GM12878 (cell line): ENCODE measurements at regions not wholly inside any gene's neighbourhood (a gene's known extent, or its start where the extent isn't known, plus 50 kb on each side); places are given as distances from the start of the nearest gene placed in this dataset.
A peak's percentile ranks its signal among the peaks of the same experiment; 100 is the strongest.

Source experiments
- ATAC-seq: fragments of 200-7000 bp; cut with Tn5 transposase; 3 replicates; pipeline ENCODE4 v1.9.1; 2020; ENCODE audit warnings: mild to moderate bottlenecking, moderate library complexity
- BruUV-seq: library from RNA; stranded (reverse); fragments of 400-500 nt; replicated peaks from 2 replicates; lab custom pipeline; 2021; lab: Mats Ljungman, UMichigan
- CTCF ChIA-PET: fragments of 300-600 bp; sonication (Branson Sonifier 250); formaldehyde crosslinking; extraction: SDS; loops from one replicate; lab custom pipeline; 2021; ENCODE audit warnings: inconsistent platforms; lab: Yijun Ruan, JAX
- POLR2A ChIA-PET: fragments of 350-600 bp; formaldehyde crosslinking; extraction: SDS; loops from one replicate; lab custom pipeline; 2021; ENCODE audit warnings: inconsistent platforms; lab: Charles Lee
- RAD21 ChIA-PET: fragments of 300-600 bp; sonication (Branson Sonifier 250); formaldehyde crosslinking; loops from one replicate; lab custom pipeline; 2023; ENCODE audit warnings: antibody characterized with exemption; ENCODE audit not compliant: unreplicated experiment; lab: Charles Lee
- SMC1A ChIA-PET: fragments of 300-600 bp; sonication (Branson Sonifier 250); formaldehyde crosslinking; loops from one replicate; lab custom pipeline; 2023; ENCODE audit not compliant: unreplicated experiment, uncharacterized antibody; lab: Charles Lee
- DNase-seq: peaks from one replicate; pipeline ENCODE4 v3.0.0-alpha.2; 2011; ENCODE audit warnings: low read depth, low spot score
- FAIRE-seq: peaks from 3 replicates; lab custom pipeline; 2011; peaks lifted over from hg19 to GRCh38; lab: Jason Lieb, UNC
- H2AFZ ChIP-seq: 2 replicates; pipeline ENCODE4 v1.6.0; 2011; ENCODE audit warnings: low read depth, low read length, control low read depth; ENCODE audit not compliant: control insufficient read depth
- H3K27ac ChIP-seq: 2 replicates; pipeline ENCODE4 v1.5.1; 2011; ENCODE audit warnings: control low read depth; ENCODE audit not compliant: control insufficient read depth, insufficient read depth
- H3K27me3 ChIP-seq, 2 experiments: replicated peaks in 1 of 2; 2 replicates each; pipeline versions ENCODE4 v1.6.0 to v1.6.1; 2011; ENCODE audit warnings: low read length in 1 of 2; ENCODE audit not compliant: control insufficient read depth in 2 of 2, insufficient read depth in 2 of 2
- H3K36me3 ChIP-seq, 2 experiments: 2 replicates each; pipeline ENCODE4 v1.5.1; 2011; ENCODE audit warnings: low read length in 1 of 2; ENCODE audit not compliant: control insufficient read depth in 2 of 2, insufficient read depth in 2 of 2
- H3K4me1 ChIP-seq: 2 replicates; pipeline ENCODE4 v1.6.1; 2011; ENCODE audit warnings: mild to moderate bottlenecking, low read length, moderate library complexity, mixed read lengths; ENCODE audit not compliant: control insufficient read depth, insufficient read depth
- H3K4me2 ChIP-seq: 2 replicates; pipeline ENCODE4 v1.6.0; 2011; ENCODE audit warnings: control low read depth; ENCODE audit not compliant: control insufficient read depth, insufficient read depth
- H3K4me3 ChIP-seq: fragments of 200-600 bp; sonication (generic); 2 replicates; pipeline ENCODE4 v1.5.1; 2016
- H3K79me2 ChIP-seq: 2 replicates; pipeline ENCODE4 v1.6.0; 2011; ENCODE audit warnings: low read length; ENCODE audit not compliant: control insufficient read depth, insufficient read depth
- H3K9ac ChIP-seq: 2 replicates; pipeline ENCODE4 v1.8.0; 2011; ENCODE audit warnings: low read length, control low read depth, mixed read lengths; ENCODE audit not compliant: control insufficient read depth, insufficient read depth
- H3K9me3 ChIP-seq: replicated peaks from 3 replicates; pipeline ENCODE4 v1.5.1; 2011; ENCODE audit warnings: mild to moderate bottlenecking, low read length; ENCODE audit not compliant: control insufficient read depth, insufficient read depth
- H4K20me1 ChIP-seq: 2 replicates; pipeline ENCODE4 v1.6.0; 2011; ENCODE audit not compliant: control insufficient read depth, insufficient read depth
- CTCF ChIP-seq, 3 experiments: IDR thresholded peaks in 2 of 3; conservative IDR thresholded peaks in 1 of 3; 2 replicates each; pipeline ENCODE4 v1.5.1; 2011; ENCODE audit warnings: low read depth in 3 of 3, low read length in 3 of 3, mild to moderate bottlenecking in 3 of 3, control low read depth in 2 of 3, moderate library complexity in 2 of 3, inconsistent platforms in 1 of 3, mixed read lengths in 1 of 3; ENCODE audit not compliant: control insufficient read depth in 2 of 3, insufficient read depth in 1 of 3; ENCODE audit errors: extremely low read depth in 1 of 3
- WGBS: methylation state at CpG from one replicate; pipeline ENCODE4 v1.1.6; 2016; ENCODE audit warnings: low lambda C conversion rate; ENCODE audit not compliant: insufficient replicate concordance, insufficient coverage; ENCODE audit errors: missing lambda C conversion rate; 5-methylcytosine and 5-hydroxymethylcytosine counted together
- in situ Hi-C: fragments of 300-500 bp; cut with MboI; formaldehyde crosslinking; loops from 9 replicates; pipeline ENCODE4 v1.14.3; 2018; ENCODE audit warnings: mixed read lengths
- intact Hi-C: fragments of 100-400 bp; cut with micrococcal nuclease; formaldehyde crosslinking; loops from one replicate; pipeline ENCODE4 v1.14.2; 2022; ENCODE audit not compliant: unreplicated experiment
- TF ChIP-seq, protein P1 (sequence below): IDR thresholded peaks from 2 replicates; pipeline ENCODE4 v1.6.1; 2011; ENCODE audit warnings: borderline replicate concordance, low read depth, mild to moderate bottlenecking, moderate library complexity, low read length; ENCODE audit not compliant: insufficient read depth, poor library complexity, severe bottlenecking
- TF ChIP-seq, protein P2 (sequence below): IDR thresholded peaks from 2 replicates; pipeline ENCODE4 v1.6.1; 2011; ENCODE audit warnings: mild to moderate bottlenecking, low read depth, low read length, moderate library complexity; ENCODE audit not compliant: insufficient replicate concordance

DNA sequence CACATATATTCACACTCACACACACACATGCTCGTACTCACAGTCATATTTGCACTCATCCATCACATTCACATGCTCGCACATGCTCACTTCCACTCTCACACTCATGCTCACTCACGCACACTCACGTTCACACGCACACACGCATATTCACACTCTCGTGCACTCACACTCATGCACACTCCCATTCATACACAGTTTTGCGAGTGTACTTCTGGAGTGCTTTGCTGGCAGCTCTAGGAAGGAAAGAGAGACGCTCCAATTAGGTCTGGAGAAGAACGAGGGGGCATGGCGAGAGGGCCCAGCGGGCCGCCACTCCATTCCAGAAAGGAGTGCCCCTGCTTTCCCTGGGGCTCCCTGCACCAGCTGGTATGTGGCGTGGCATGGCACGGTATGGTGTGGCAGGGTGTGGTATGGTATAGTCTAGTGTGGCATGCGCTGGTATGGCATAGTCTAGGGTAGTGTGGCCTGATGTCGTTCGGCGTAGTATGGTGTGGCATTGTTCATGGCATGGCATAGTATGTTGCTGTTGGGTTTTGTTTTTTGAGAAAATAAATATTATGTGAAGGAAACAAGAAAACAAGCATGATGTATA, 216.8 kb upstream of the CDYL start:
- CTCF ChIA-PET = interaction anchor here (0.6 kb wide), 1 partner anchor 289 kb away, joined by 4 read pairs; no protein-coding TSS in a partner anchor
- intact Hi-C loops = no loop called here
- Histone ChIP-seq H3K9me3 (no peaks in the 10 kb centered on the region), H3K4me1 (no peaks in the 10 kb centered on the region), H3K4me3 (no peak overlapping the region), H3K36me3 (no peaks in the 10 kb centered on the region), H4K20me1 (no peaks in the 10 kb centered on the region), H3K27ac (no peak overlapping the region), H3K27me3 (peaks cover 0 to 3% of the 10 kb centered on the region in 2 experiments; a peak in 1 of 4 replicates), H3K4me2 (no peak overlapping the region), H3K79me2 (no peaks in the 10 kb centered on the region), H3K9ac (no peak overlapping the region), H2AFZ (no peak overlapping the region)
- BruUV-seq = no TSS peak
- in situ Hi-C loops = no loop called here
- SMC1A ChIA-PET = no interaction called here
- no peak for DNase-seq
- ATAC-seq = no peak
- WGBS = 49% methylated on average over 19 of the region's 19 CpGs
- POLR2A ChIA-PET = interaction anchor here (0.6 kb wide), 1 partner anchor 77 kb away, joined by 3 read pairs; no protein-coding TSS in a partner anchor
- TF ChIP-seq, protein P1, sequence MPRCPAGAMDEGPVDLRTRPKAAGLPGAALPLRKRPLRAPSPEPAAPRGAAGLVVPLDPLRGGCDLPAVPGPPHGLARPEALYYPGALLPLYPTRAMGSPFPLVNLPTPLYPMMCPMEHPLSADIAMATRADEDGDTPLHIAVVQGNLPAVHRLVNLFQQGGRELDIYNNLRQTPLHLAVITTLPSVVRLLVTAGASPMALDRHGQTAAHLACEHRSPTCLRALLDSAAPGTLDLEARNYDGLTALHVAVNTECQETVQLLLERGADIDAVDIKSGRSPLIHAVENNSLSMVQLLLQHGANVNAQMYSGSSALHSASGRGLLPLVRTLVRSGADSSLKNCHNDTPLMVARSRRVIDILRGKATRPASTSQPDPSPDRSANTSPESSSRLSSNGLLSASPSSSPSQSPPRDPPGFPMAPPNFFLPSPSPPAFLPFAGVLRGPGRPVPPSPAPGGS = peak; percentile 73
- TF ChIP-seq, protein P2, sequence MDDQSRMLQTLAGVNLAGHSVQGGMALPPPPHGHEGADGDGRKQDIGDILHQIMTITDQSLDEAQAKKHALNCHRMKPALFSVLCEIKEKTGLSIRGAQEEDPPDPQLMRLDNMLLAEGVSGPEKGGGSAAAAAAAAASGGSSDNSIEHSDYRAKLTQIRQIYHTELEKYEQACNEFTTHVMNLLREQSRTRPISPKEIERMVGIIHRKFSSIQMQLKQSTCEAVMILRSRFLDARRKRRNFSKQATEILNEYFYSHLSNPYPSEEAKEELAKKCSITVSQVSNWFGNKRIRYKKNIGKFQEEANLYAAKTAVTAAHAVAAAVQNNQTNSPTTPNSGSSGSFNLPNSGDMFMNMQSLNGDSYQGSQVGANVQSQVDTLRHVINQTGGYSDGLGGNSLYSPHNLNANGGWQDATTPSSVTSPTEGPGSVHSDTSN = peak; percentile 31
- no peak for TF ChIP-seq CTCF (IDR thresholded peaks at IDR 0.05 in 2 of 3, conservative IDR thresholded peaks at IDR 0.05 in 1 of 3; ENCODE audit: control insufficient read depth in 2 of 3, extremely low read depth in 1 of 3, insufficient read depth in 1 of 3, low read depth in 3 of 3, low read length in 3 of 3)
- FAIRE-seq = no peak
- RAD21 ChIA-PET = no interaction called here
